SKM-1 (cell line): ENCODE measurements at regions not wholly inside any gene's neighbourhood (a gene's known extent, or its start where the extent isn't known, plus 50 kb on each side); places are given as distances from the start of the nearest gene placed in this dataset.

Experiments
- DNase-seq: peaks from one replicate; lab custom pipeline; 2025; ENCODE audit not compliant: unreplicated experiment; lab: John Stamatoyannopoulos, UW

- no peak for DNase-seq
Observed at GRCh38 chr5:124648902-124649467, 97.5 kb downstream of the ZNF608 start.

DNA sequence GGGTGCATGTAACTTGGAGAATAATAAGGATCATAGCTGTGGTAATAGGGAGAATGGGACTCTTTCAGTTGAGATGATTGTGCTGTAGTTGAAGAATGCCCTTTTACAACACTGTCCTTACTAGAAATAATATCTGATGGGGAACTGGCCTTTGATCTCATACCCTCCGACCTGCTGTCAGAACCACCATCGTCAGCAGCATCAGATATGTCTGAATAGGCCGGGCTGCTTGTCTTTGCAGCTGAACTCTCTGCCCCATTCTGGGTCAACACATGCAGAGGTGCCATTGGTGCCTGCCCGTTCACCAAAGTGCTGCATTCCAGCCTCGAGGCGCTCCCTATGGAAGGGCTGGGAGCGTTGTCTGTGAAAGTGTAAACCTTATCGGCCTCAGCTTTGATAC lies 99.1 kb downstream of the ZNF608 start:
- no peak for DNase-seq

DNA sequence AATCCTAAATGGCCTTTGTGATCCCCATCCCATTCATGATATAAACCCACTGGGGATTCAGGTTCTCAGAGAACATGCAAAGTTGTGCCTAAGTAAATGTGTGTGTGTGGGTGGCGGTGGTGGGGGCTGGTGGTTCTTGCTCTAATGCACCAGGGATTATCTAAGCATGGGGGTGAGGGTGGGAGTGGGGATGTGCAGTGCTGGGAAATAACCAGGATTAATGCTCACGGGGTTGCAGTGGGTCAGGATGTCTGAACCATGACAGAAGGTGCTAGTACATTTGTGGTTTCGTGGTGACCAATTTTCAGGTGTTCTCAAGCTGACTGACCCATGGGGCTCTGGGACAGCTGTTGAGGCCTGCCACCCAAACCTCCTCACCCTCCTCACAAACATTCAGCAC lies 101.0 kb downstream of the ZNF608 start:
- DNase-seq: no peak

DNA sequence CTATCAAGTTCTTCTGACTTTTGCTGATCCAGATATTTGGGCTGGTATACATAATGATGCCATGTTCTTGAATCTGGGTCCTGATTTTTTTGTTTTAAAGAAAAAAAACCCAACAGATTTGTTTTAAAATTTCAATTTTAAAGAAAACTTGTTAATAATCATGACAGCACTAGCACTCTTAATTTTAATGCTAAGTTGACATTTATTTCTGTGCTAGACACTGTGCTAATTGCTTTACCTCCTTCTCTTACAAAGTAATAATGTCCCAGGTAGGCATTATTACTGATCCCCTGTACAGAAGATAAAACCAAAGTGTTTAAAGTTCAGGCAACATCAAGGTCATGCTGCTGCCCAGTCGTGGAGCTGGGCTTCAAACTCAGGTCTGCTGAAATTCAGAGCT lies 101.9 kb downstream of the ZNF608 start:
- DNase-seq: no peak

DNA sequence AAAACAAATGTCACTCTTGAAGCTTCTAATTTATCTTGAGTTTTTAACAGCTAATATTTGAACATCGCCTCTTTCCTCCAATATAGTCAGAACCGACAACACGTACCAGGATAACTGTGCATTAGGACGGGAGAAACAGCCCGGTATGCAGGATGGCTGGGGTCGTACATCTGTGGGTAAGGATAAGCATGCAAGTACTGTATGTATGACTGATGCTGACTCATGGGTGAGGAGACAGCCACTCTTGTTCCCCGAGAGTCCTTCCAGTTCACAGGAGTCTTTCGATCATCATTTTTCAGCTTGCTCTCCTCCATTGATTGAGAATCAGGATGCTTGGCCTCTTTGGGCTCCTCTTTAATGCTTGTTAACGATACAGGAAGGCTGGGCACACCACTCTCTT lies 102.3 kb downstream of the ZNF608 start:
- no peak for DNase-seq

GRCh38 chr5:124643336-124643735 lies 103.1 kb downstream of the ZNF608 start:
- no peak for DNase-seq

DNA sequence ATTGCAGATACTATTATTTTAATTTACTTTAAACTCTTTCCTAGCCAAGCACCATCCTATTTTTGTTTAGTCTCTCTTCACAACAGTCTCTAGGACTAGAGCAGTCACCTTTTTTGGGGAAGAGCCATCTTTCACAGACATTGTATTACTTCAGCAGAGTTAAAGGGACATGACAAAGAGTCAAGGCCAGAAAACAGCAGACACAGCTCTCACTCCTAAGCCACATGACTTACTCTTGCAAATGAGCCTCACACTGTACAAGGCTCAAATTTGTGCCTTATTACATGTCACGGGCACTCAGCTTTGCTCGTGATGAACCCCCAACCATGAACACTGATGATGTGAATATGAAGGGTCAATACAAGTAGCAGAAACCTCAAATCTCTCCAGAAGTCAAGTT lies 104.3 kb downstream of the ZNF608 start:
- DNase-seq: no peak

DNA sequence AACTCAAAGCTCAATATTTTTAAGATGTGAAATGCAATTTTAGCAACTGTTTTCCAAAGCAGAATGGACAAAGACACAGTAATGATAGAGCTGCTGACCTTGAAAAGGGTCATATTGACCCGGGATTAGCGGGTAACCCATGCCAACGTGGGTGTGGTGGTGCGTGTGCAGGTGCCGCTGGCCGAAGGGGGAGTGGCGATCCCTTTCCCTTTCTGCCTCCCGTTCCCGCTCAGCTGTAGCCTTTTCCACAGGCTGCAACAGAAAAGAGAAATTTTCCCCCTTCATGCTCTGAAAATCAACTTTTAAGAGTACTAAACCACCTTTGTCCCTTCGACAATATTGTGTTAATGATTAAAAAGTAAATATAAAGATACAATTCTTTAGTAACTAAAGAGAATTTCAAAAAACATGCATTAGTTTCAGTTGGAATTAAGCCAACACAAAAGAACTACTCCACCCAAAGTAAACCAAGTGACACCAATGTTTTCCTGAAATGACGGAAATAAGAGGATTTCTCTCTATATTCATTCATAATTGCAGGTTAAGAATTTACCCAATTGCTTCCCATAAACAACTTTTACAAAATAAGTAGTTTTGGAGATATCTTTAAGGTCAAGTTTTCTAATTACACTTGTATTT lies 105.2 kb downstream of the ZNF608 start:
- no peak for DNase-seq

GRCh38 chr5:124639095-124639665 lies 107.3 kb downstream of the ZNF608 start:
- DNase-seq: no peak

- DNase-seq: no peak
Observed at GRCh38 chr5:124637011-124637410, 109.4 kb downstream of the ZNF608 start.

DNA sequence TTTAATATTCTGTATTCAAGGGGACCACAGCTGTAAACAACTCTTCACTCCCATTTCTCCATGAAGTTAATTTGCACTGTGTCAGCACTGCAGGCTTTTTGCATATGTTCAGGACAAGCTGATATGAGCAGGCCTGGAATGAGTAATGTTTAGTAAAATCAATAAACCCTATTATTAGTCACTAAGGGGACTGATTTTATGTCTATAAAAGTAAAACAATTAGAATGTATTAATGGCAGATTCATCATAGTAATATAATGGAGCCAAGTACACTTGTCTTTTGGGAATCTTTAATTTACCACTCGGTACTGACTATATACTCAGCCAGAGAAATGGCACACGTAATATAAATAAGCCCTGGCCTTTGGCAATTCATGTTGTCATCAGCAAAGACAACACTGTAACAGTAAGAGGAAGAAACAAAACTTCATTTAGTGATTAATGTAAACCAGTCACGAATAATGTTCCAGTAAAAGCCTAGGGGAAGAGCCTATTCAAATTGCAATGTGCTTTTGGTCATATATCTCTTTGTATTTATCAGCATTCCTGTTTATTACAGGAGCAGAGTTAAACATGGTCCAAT lies 111.6 kb downstream of the ZNF608 start:
- no peak for DNase-seq

DNA sequence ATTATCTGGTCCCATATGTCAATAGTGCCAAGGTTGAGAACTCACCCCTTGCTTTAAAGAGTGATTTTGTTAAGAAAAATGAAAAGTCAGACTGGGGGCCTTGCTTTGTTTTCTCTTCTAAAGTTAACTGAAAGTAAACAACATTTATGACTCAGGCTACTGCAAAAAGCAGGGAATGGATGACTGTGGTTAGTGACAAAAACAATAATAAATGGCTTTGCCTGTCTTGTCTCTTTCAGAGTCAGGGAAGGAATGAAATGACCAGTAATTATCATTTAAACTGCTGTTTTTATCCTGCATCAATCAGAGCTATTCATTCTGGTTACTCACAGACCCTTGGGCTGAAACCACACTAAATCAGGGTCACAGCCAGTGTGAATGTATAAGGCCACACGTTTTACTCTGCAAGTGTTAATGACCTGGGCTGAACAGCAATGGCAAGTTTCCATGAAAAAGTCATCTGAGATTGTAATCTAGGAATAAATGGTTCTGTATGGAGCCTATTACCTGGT lies 112.2 kb downstream of the ZNF608 start:
- DNase-seq: no peak

DNA sequence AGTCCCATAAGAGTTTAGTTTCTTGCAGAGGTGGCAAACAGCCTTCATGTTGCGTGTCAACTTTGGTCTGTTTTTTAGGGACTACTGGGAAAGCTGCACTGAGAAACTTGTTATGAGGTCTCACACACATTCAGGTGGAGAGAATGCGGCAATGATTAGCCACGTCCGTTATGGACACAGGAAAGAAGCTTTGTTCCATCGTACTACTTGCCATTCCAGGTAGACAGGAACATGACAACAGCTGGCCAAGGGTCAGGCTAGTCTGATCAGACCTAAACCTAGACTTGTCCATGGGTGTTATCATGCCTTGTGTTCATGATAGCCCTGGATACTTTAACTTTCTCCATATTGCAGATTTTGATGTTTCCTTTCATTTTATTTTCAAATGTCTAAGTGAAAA lies 113.2 kb downstream of the ZNF608 start:
- DNase-seq: no peak

DNA sequence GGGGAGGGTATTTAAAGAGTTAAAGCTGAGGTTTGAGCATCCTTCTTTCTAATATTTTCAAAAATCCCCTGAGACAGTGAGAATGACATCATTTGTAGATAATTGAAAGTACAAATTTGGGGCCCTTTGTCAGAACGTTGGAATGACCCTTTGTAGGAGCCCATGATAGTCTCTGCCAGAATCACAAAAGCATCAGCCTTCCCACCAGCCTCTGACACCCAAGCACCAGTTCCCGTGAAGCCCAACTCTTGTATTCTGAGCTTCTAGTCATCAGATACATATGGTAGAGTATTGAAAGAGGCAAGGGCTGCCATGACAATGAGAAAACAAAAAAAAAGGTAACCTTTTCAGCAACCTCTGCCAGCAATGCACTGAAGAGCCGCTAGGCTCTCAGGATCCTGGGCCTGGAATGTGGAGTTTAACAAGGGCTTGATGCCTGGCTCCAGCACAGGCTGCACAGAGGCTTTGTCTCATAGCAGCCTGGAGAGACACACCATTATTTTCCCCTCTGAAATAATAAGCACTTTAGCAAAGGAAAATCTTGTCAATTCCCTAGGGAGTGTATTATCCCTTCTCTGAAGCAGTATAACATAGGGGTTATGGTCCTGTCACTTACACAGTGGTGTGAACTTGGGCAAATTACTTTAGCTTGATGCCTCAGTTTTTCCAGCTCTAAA lies 114.4 kb downstream of the ZNF608 start:
- DNase-seq: no peak

- DNase-seq: no peak
Observed at GRCh38 chr5:124630767-124631704, 115.4 kb downstream of the ZNF608 start.

DNA sequence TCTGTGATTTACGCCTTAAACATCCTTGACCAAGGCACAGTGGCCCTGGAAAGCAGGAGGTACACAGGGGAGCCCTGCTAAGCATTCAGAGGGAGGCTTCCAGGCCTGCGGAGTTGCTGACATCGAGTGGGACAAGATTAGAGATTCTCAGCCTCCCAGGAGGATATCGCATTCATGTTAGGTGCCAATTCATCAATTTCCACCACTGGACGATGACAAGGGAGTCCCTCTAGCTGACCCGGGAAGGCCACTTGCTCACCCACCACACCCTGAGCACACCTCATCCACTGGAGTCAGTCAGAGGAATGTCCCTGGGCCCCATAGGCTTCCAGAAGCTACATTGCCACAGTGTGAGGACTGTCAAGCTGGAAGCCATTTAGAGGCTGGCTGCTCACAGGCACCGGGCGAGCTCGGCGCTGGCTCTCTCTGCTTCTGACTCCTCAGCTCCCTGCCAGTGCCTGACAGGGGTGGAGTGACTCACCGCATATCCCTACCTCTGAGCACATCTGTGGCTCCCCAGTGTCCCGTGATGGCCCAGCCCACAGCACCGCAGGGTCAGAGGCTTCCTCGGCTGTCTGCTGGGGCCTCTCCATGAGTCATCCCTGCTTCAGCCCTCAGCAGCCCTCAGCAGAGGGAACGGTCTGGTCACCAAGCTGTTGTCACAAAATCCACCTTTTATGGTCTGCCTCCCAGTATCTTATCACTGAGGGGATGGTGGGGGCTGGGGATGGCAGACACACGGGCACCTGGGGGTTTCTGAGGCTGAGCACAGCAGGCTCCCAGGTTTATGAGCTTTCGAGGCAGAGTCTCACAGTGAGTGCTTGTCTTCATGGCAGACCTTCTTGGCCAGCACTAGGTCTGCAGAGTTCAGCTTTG lies 117.5 kb downstream of the ZNF608 start:
- no peak for DNase-seq

DNA sequence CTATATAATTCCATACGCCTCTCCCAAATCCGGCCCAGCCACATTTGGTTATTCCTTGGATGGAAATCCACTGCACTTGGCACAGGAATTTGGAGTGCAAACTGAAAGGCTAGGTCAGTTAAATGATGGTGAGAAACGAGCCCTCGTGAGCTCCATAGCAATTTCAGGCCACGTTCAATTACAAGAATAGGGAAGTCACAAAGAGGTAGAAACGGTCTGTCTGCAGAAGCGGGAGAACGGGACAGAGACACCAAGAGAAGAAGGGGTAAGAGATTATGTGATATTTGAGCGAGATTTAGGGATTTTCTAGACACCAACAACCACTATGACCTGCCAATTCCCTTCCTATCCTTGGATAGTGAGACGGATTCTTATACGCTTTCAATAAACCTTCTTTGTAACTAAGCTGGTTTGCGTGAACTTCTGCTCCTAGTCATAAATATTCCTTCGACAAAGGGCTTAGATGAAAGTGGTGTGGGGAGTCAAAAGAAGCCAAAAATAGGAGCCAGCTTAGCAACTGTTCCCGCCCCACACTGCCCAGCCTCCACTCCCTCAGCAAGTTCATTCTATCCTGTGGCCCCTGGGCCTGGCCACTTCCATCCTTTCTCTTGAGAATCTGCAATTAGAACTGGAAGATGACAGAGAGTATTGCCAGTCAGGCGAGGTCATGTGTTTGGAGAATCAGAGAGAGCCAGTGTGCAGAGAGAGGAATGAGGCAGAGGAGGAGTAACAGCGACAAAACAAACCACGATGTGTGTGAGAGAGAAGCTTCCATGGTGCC lies 118.4 kb downstream of the ZNF608 start:
- DNase-seq: no peak

DNA sequence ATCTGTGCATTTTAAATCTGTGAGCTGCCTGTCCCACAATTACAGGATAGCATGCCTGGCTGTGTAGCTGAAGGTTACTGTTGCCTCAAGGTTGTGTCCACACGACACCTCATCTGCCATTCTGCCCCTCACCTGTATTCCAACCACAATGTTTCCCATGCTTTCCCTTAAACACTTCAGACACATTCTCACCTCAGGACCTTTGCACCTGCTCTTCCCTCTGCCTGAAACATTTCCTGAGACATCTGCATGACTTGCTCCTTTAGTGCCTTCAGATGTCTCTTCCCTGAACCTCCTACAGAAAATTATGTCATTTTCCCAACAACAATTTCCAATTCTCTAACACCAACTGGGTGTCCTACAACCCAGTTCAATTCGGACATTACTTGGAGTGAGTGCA lies 120.4 kb downstream of the ZNF608 start:
- DNase-seq: no peak

GRCh38 chr5:124623265-124623664 lies 123.2 kb downstream of the ZNF608 start:
- DNase-seq: no peak
